K562 (cell line): ENCODE measurements at regions not wholly inside any gene's neighbourhood (a gene's known extent, or its start where the extent isn't known, plus 50 kb on each side); places are given as distances from the start of the nearest gene placed in this dataset.

ENCODE experiments used
- ATAC-seq: fragments of 200-7000 bp; cut with Tn5 transposase; 3 replicates; pipeline ENCODE4 v1.9.1; 2020; ENCODE audit warnings: moderate library complexity
- BruUV-seq: library from RNA; stranded (reverse); fragments of 400-500 nt; replicated peaks from 2 replicates; lab custom pipeline; 2021; lab: Mats Ljungman, UMichigan
- CTCF ChIA-PET: fragments of 300-600 bp; formaldehyde crosslinking; extraction: SDS; loops from one replicate; lab custom pipeline; 2021; ENCODE audit warnings: low intra/inter-chr PET ratio; lab: Yijun Ruan, JAX
- POLR2A ChIA-PET: fragments of 300-600, 350-650 bp; sonication (Branson Sonifier 250); formaldehyde crosslinking; extraction: SDS; loops from one replicate; lab custom pipeline; 2021; ENCODE audit warnings: antibody characterized with exemption, inconsistent platforms; lab: Yijun Ruan, JAX
- DNase-seq, 4 experiments: peaks; one replicate each; pipeline versions ENCODE4 v3.0.0 to v3.0.0-alpha.2; 2011 to 2018; ENCODE audit warnings: low spot score in 3 of 4, mixed read lengths in 3 of 4; ENCODE audit errors: extremely low read depth in 1 of 4
- FAIRE-seq: peaks from 2 replicates; lab custom pipeline; 2011; peaks lifted over from hg19 to GRCh38; lab: Jason Lieb, UNC
- H2AFZ ChIP-seq: 2 replicates; pipeline ENCODE4 v1.6.0; 2011; ENCODE audit warnings: low read depth, low read length, control low read depth, inconsistent platforms
- H3K27ac ChIP-seq: fragments of 200-600 bp; 3 replicates; pipeline ENCODE4 v1.8.0; 2011; ENCODE audit warnings: low read depth, mild to moderate bottlenecking, control low read depth, inconsistent platforms, low read length, moderate library complexity, mixed read lengths; ENCODE audit errors: extremely low read depth
- H3K27me3 ChIP-seq, 2 experiments: fragments of 300-600 bp in 1 of 2; 2 replicates in 1 of 2; 3 replicates in 1 of 2; pipeline versions ENCODE4 v1.6.0 to v1.8.0; 2011; ENCODE audit warnings: inconsistent platforms in 2 of 2, low read length in 2 of 2, mild to moderate bottlenecking in 1 of 2, mixed read lengths in 1 of 2, moderate library complexity in 1 of 2; ENCODE audit not compliant: control insufficient read depth in 2 of 2, insufficient read depth in 2 of 2
- H3K36me3 ChIP-seq: fragments of 300-600 bp; 3 replicates; pipeline ENCODE4 v1.8.0; 2011; ENCODE audit warnings: mild to moderate bottlenecking, low read length, inconsistent platforms; ENCODE audit not compliant: control insufficient read depth, insufficient read depth
- H3K4me1 ChIP-seq, 2 experiments: fragments of 200-600 bp in 1 of 2; replicated peaks in 1 of 2; 2 replicates in 1 of 2; 3 replicates in 1 of 2; pipeline versions ENCODE4 v1.5.1 to v1.8.0; 2011; ENCODE audit warnings: inconsistent platforms in 2 of 2, low read length in 2 of 2, mild to moderate bottlenecking in 1 of 2, mixed read lengths in 1 of 2, moderate library complexity in 1 of 2; ENCODE audit not compliant: control insufficient read depth in 2 of 2, insufficient read depth in 2 of 2
- H3K4me2 ChIP-seq: 2 replicates; pipeline ENCODE4 v1.6.1; 2011; ENCODE audit warnings: low read length, control low read depth, inconsistent platforms, mixed read lengths; ENCODE audit not compliant: insufficient read depth
- H3K4me3 ChIP-seq: fragments of 200-600 bp; sonication (generic), shearing (Covaris generic); 2 replicates; pipeline ENCODE4 v1.5.1; 2016; ENCODE audit warnings: control low read depth, inconsistent platforms
- H3K79me2 ChIP-seq: fragments of 200-600 bp; 3 replicates; pipeline ENCODE4 v1.8.0; 2011; ENCODE audit warnings: low read length, inconsistent platforms; ENCODE audit not compliant: control insufficient read depth, insufficient read depth
- H3K9ac ChIP-seq, 2 experiments: 2 replicates each; pipeline versions ENCODE4 v1.6.0 to v1.6.1; 2011; ENCODE audit warnings: low read depth in 2 of 2, low read length in 2 of 2, control low read depth in 1 of 2, inconsistent platforms in 1 of 2, mild to moderate bottlenecking in 1 of 2, mixed read lengths in 1 of 2; ENCODE audit not compliant: insufficient read depth in 1 of 2
- H3K9me1 ChIP-seq: one replicate; pipeline ENCODE4 v1.6.0; 2011; ENCODE audit warnings: inconsistent platforms, mild to moderate bottlenecking, low read length, moderate library complexity; ENCODE audit not compliant: control insufficient read depth, insufficient read depth
- H3K9me3 ChIP-seq: replicated peaks from 2 replicates; pipeline ENCODE4 v1.5.1; 2011; ENCODE audit warnings: low read depth, low read length, inconsistent platforms; ENCODE audit not compliant: control insufficient read depth, insufficient read depth
- H4K20me1 ChIP-seq: replicated peaks from 2 replicates; pipeline ENCODE4 v1.6.1; 2011; ENCODE audit warnings: low read length, inconsistent platforms, mixed read lengths; ENCODE audit not compliant: control insufficient read depth, insufficient read depth
- AFF1 ChIP-seq, 2 experiments: fragments of 450-650 bp; IDR thresholded peaks; 2 replicates each; pipeline ENCODE4 v1.6.1; 2018; ENCODE audit warnings: mild to moderate bottlenecking in 2 of 2, low read depth in 1 of 2; ENCODE audit not compliant: partially characterized antibody in 2 of 2
- ILF3 ChIP-seq: fragments of 450-650 bp; IDR thresholded peaks from 2 replicates; pipeline ENCODE4 v1.6.1; 2018; ENCODE audit warnings: antibody characterized with exemption, mild to moderate bottlenecking, moderate library complexity, borderline replicate concordance
- JUND ChIP-seq, 2 experiments: IDR thresholded peaks; 2 replicates in 1 of 2; 3 replicates in 1 of 2; pipeline ENCODE4 v1.6.1; 2011; ENCODE audit warnings: borderline replicate concordance in 2 of 2, low read depth in 2 of 2, low read length in 2 of 2, improper control_type of control experiment in 1 of 2, missing biosample characterization in 1 of 2, missing genetic modification characterization in 1 of 2, missing genetic modification reagents in 1 of 2
- RB1 ChIP-seq: fragments of 450-650 bp; IDR thresholded peaks from 2 replicates; pipeline ENCODE4 v1.6.1; 2017; ENCODE audit warnings: low read depth, mild to moderate bottlenecking
- ZBTB5 ChIP-seq: fragments of 450-650 bp; IDR thresholded peaks from 2 replicates; pipeline ENCODE4 v1.6.1; 2017; ENCODE audit warnings: antibody characterized with exemption
- ZNF12 ChIP-seq: sonication (generic); formaldehyde crosslinking; IDR thresholded peaks from 2 replicates; pipeline ENCODE4 v1.4.0; 2020; ENCODE audit warnings: mild to moderate bottlenecking, missing genetic modification reagents
- ZNF77 ChIP-seq: fragments of 250-450 bp; sonication (Bioruptor Pico); IDR thresholded peaks from 2 replicates; pipeline ENCODE4 v1.5.0; 2020
- ZNF785 ChIP-seq: fragments of 250-450 bp; sonication (Bioruptor Pico); IDR thresholded peaks from 2 replicates; pipeline ENCODE4 v1.4.0; 2020; ENCODE audit warnings: mild to moderate bottlenecking
- WGBS: fragments of 100-300 bp; shearing (Covaris generic); methylation state at CpG from one replicate; pipeline ENCODE4 v1.1.6; 2016; ENCODE audit warnings: low coverage, mixed read lengths; ENCODE audit not compliant: insufficient coverage; ENCODE audit errors: missing lambda C conversion rate; 5-methylcytosine and 5-hydroxymethylcytosine counted together
- in situ Hi-C: fragments of 300-500 bp; cut with MboI; formaldehyde crosslinking; loops from 4 replicates; pipeline ENCODE4 v1.15.0; 2018; ENCODE audit warnings: inconsistent platforms, mixed read lengths
- intact Hi-C: fragments of 100-400 bp; cut with micrococcal nuclease; formaldehyde crosslinking; loops from 2 replicates; pipeline ENCODE4 v1.14.2; 2022

GRCh38 chr16:56111100-56111499 is 80.2 kb upstream of the GNAO1 start:
- Histone ChIP-seq H3K4me1 (no peaks in the 10 kb centered on the region), H3K9me3 (no peaks in the 10 kb centered on the region), H3K9ac (no peak overlapping the region), H4K20me1 (no peaks in the 10 kb centered on the region), H3K27ac (no peak overlapping the region), H3K4me2 (no peak overlapping the region), H3K79me2 (no peaks in the 10 kb centered on the region), H3K36me3 (no peaks in the 10 kb centered on the region), H2AFZ (no peak overlapping the region), H3K9me1 (no peaks in the 10 kb centered on the region), H3K4me3 (no peak overlapping the region), H3K27me3 (no peaks in the 10 kb centered on the region)
- intact Hi-C loops (no loop called here), in situ Hi-C loops (no loop called here)
- no TSS peak for BruUV-seq
- WGBS: 3% methylated on average over 5 of the region's 5 CpGs
- TF ChIP-seq ZNF785 (CRISPR knock-in tag): no peak
- POLR2A ChIA-PET: interaction anchor here (0.6 to 0.7 kb wide), 2 partner anchors 53 to 55 kb away, joined by 3 read pairs; no protein-coding TSS in a partner anchor
- no peak for FAIRE-seq
- no peak for ATAC-seq
- CTCF ChIA-PET: no interaction called here
- no peak for DNase-seq

- Histone ChIP-seq H3K27me3 (no peaks in the 10 kb centered on the region), H3K4me3 (no peak overlapping the region), H3K9me3 (no peaks in the 10 kb centered on the region), H4K20me1 (no peaks in the 10 kb centered on the region), H3K79me2 (no peaks in the 10 kb centered on the region), H2AFZ (no peak overlapping the region), H3K27ac (no peak overlapping the region), H3K4me1 (no peaks in the 10 kb centered on the region), H3K9ac (no peak overlapping the region), H3K36me3 (no peaks in the 10 kb centered on the region), H3K9me1 (no peaks in the 10 kb centered on the region), H3K4me2 (no peak overlapping the region)
- no peak for FAIRE-seq
- in situ Hi-C loops (no loop called here), intact Hi-C loops (no loop called here)
- POLR2A ChIA-PET: no interaction called here
- TF ChIP-seq AFF1 (IDR thresholded peaks at IDR 0.05; ENCODE audit: low read depth in 1 of 2, partially characterized antibody in 2 of 2) (no peak), ZNF12 (CRISPR knock-in tag) (no peak), ZNF77 (CRISPR knock-in tag) (no peak), RB1 (no peak), JUND (IDR thresholded peaks at IDR 0.05; ENCODE audit: borderline replicate concordance, low read depth, low read length) (no peak), JUND (tag; IDR thresholded peaks at IDR 0.05; ENCODE audit: borderline replicate concordance, low read depth, low read length) (no peak), ZBTB5 (no peak), ILF3 (no peak)
- no peak for ATAC-seq
- WGBS: 3% methylated on average over 4 of the region's 4 CpGs
- BruUV-seq: no TSS peak
- CTCF ChIA-PET: no interaction called here
- DNase-seq: no peak
These were observed 81.3 kb upstream of the GNAO1 start for GRCh38 chr16:56109994-56110393.
